Suprapubic skin (tissue), 3 donors: ENCODE measurements at regions not wholly inside any gene's neighbourhood (a gene's known extent, or its start where the extent isn't known, plus 50 kb on each side); places are given as distances from the start of the nearest gene placed in this dataset.

Experiments used
- POLR2A ChIP-seq, 2 donors: fragments of 450-650 bp; IDR thresholded peaks; one replicate each; pipeline ENCODE4 v1.6.1; 2017; ENCODE audit warnings: antibody characterized with exemption in 2 of 2, mild to moderate bottlenecking in 2 of 2, moderate library complexity in 2 of 2
- TF ChIP-seq, protein P1 (sequence below), 2 donors: fragments of 200-600 bp in 1 of 2; fragments of 450-650 bp in 1 of 2; sonication (generic) in 1 of 2; IDR thresholded peaks; one replicate each; pipeline ENCODE4 v1.5.1; 2016 to 2019; ENCODE audit warnings: antibody characterized with exemption in 2 of 2, mild to moderate bottlenecking in 1 of 2, moderate library complexity in 1 of 2

DNA sequence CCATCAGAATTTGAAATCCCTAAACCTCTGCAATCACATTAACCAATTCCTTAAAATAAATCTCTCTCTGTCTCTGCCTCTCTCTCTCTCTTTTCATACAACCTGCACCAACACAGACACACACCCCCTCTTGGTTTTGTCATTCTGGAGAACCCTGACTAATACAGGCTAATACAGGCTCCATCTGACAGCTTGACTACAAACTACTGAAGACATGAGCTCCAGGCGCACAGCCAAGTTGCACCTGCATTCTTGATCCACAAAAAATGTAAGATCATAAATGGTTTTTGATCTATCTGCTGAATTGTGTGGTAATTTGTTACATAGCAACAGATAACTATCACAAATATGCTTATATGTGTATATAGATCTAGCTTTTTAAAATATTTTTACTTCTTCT is 2414.2 kb downstream of the PCDH7 start:
- TF ChIP-seq, protein P1, sequence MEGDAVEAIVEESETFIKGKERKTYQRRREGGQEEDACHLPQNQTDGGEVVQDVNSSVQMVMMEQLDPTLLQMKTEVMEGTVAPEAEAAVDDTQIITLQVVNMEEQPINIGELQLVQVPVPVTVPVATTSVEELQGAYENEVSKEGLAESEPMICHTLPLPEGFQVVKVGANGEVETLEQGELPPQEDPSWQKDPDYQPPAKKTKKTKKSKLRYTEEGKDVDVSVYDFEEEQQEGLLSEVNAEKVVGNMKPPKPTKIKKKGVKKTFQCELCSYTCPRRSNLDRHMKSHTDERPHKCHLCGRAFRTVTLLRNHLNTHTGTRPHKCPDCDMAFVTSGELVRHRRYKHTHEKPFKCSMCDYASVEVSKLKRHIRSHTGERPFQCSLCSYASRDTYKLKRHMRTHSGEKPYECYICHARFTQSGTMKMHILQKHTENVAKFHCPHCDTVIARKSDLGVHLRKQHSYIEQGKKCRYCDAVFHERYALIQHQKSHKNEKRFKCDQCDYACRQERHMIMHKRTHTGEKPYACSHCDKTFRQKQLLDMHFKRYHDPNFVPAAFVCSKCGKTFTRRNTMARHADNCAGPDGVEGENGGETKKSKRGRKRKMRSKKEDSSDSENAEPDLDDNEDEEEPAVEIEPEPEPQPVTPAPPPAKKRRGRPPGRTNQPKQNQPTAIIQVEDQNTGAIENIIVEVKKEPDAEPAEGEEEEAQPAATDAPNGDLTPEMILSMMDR (IDR thresholded peaks at IDR 0.05), result no peak
- no peak for TF ChIP-seq POLR2A (IDR thresholded peaks at IDR 0.05)
